HCT116 (cell line): ENCODE measurements at regions not wholly inside any gene's neighbourhood (a gene's known extent, or its start where the extent isn't known, plus 50 kb on each side); places are given as distances from the start of the nearest gene placed in this dataset.

Source experiments
- ATAC-seq: fragments of 200-7000 bp; cut with Tn5 transposase; 2 replicates; pipeline ENCODE4 v1.9.1; 2020; ENCODE audit warnings: mild to moderate bottlenecking, moderate library complexity
- BruUV-seq: library from RNA; stranded (reverse); fragments of 400-500 nt; replicated peaks from 2 replicates; lab custom pipeline; 2021; lab: Mats Ljungman, UMichigan
- CTCF ChIA-PET: fragments of 300-600 bp; sonication (Branson Sonifier 250); formaldehyde crosslinking; loops from one replicate; lab custom pipeline; 2021; ENCODE audit warnings: antibody characterized with exemption; lab: Charles Lee
- POLR2A ChIA-PET: fragments of 300-600, 350-600 bp; sonication (Branson Sonifier 250); formaldehyde crosslinking; loops from one replicate; lab custom pipeline; 2021; ENCODE audit warnings: antibody characterized with exemption; lab: Charles Lee
- RAD21 ChIA-PET, 2 experiments: fragments of 300-600 bp; sonication (Branson Sonifier 250); formaldehyde crosslinking; loops; one replicate each; lab custom pipeline; 2023; ENCODE audit warnings: low total read pairs in 2 of 2; ENCODE audit not compliant: uncharacterized antibody in 2 of 2, unreplicated experiment in 2 of 2, low non-redundant PET in 1 of 2; lab: Charles Lee
- DNase-seq: peaks from one replicate; pipeline ENCODE4 v3.0.0-alpha.2; 2010; ENCODE audit warnings: low read depth, low spot score
- H2AFZ ChIP-seq: fragments of 200-600 bp; shearing (Covaris generic), sonication (generic); 2 replicates; pipeline ENCODE4 v1.6.1; 2017; ENCODE audit warnings: low read depth, mixed run types, mixed read lengths, antibody characterized with exemption, low read length; ENCODE audit not compliant: poor library complexity, severe bottlenecking
- H3K27ac ChIP-seq: 2 replicates; pipeline ENCODE4 v1.5.1; 2012; ENCODE audit warnings: low read depth, low read length
- H3K27me3 ChIP-seq: fragments of 200-600 bp; sonication (generic); 2 replicates; pipeline ENCODE4 v1.6.1; 2016; ENCODE audit warnings: mixed run types, low read length, mixed read lengths; ENCODE audit not compliant: insufficient read depth
- H3K36me3 ChIP-seq, 2 experiments: fragments of 200-500 bp in 1 of 2; fragments of 200-600 bp in 1 of 2; sonication (Bioruptor generic) in 1 of 2; sonication (generic) in 1 of 2; 2 replicates each; pipeline versions ENCODE4 v1.5.1 to v1.6.1; 2014 to 2016; ENCODE audit warnings: low read length in 2 of 2, inconsistent platforms in 1 of 2, mixed read lengths in 1 of 2, mixed run types in 1 of 2; ENCODE audit not compliant: insufficient read depth in 2 of 2, control insufficient read depth in 1 of 2
- H3K4me1 ChIP-seq, 2 experiments: fragments of 200-600 bp in 1 of 2; sonication (generic) in 1 of 2; 2 replicates each; pipeline versions ENCODE4 v1.5.1 to v1.6.1; 2012 to 2017; ENCODE audit warnings: low read length in 2 of 2, inconsistent platforms in 1 of 2, mild to moderate bottlenecking in 1 of 2, mixed read lengths in 1 of 2, mixed run types in 1 of 2, moderate library complexity in 1 of 2; ENCODE audit not compliant: insufficient read depth in 2 of 2, control insufficient read depth in 1 of 2
- H3K4me2 ChIP-seq: fragments of 200-600 bp; sonication (generic); 2 replicates; pipeline ENCODE4 v1.6.1; 2017; ENCODE audit warnings: mixed run types, low read length, mixed read lengths
- H3K4me3 ChIP-seq, 2 experiments: fragments of 200-600 bp in 1 of 2; sonication (generic) in 1 of 2; replicated peaks in 1 of 2; 2 replicates each; pipeline ENCODE4 v1.5.1; 2011 to 2016; ENCODE audit warnings: low read length in 2 of 2, control low read depth in 1 of 2, low read depth in 1 of 2, mild to moderate bottlenecking in 1 of 2, mixed read lengths in 1 of 2, mixed run types in 1 of 2
- H3K79me2 ChIP-seq: fragments of 200-600 bp; sonication (generic); 2 replicates; pipeline ENCODE4 v1.6.1; 2017; ENCODE audit warnings: mild to moderate bottlenecking, mixed run types, low read length, moderate library complexity, mixed read lengths; ENCODE audit not compliant: insufficient read depth
- H3K9ac ChIP-seq: fragments of 200-600 bp; sonication (generic); 2 replicates; pipeline ENCODE4 v1.6.1; 2016; ENCODE audit warnings: low read length, mixed read lengths
- H3K9me2 ChIP-seq: fragments of 200-600 bp; sonication (generic), shearing (Covaris generic); 2 replicates; pipeline ENCODE4 v1.6.1; 2017; ENCODE audit warnings: mixed run types, mild to moderate bottlenecking, moderate library complexity; ENCODE audit not compliant: insufficient read depth
- H3K9me3 ChIP-seq, 2 experiments: fragments of 200-500 bp in 1 of 2; fragments of 200-600 bp in 1 of 2; sonication (Bioruptor generic) in 1 of 2; sonication (generic) in 1 of 2; 2 replicates each; pipeline ENCODE4 v1.6.1; 2014 to 2017; ENCODE audit warnings: low read length in 2 of 2, mixed read lengths in 2 of 2, inconsistent platforms in 1 of 2, low read depth in 1 of 2, mild to moderate bottlenecking in 1 of 2, mixed run types in 1 of 2, moderate library complexity in 1 of 2; ENCODE audit not compliant: control insufficient read depth in 1 of 2, insufficient read depth in 1 of 2
- H4K20me1 ChIP-seq: fragments of 200-600 bp; sonication (generic), shearing (Covaris generic); 2 replicates; pipeline ENCODE4 v1.6.1; 2017; ENCODE audit warnings: mixed run types, mild to moderate bottlenecking, moderate library complexity; ENCODE audit not compliant: insufficient read depth
- ATF3 ChIP-seq: IDR thresholded peaks from 2 replicates; pipeline ENCODE4 v1.6.1; 2012
- CBX3 ChIP-seq: IDR thresholded peaks from 2 replicates; pipeline ENCODE4 v1.6.1; 2012; ENCODE audit warnings: low read depth
- CTCF ChIP-seq, 3 experiments: fragments of 200-600 bp in 1 of 3; sonication (generic) in 1 of 3; IDR thresholded peaks in 2 of 3; conservative IDR thresholded peaks in 1 of 3; 2 replicates each; pipeline ENCODE4 v1.5.1; 2012 to 2017; ENCODE audit warnings: low read depth in 2 of 3, low read length in 2 of 3, antibody characterized with exemption in 1 of 3, borderline replicate concordance in 1 of 3, control low read depth in 1 of 3, mild to moderate bottlenecking in 1 of 3, mixed read lengths in 1 of 3, mixed run types in 1 of 3, moderate library complexity in 1 of 3; ENCODE audit not compliant: insufficient read depth in 1 of 3
- ELF1 ChIP-seq: IDR thresholded peaks from 2 replicates; pipeline ENCODE4 v1.6.1; 2012; ENCODE audit warnings: low read depth, borderline replicate concordance
- EZH2phosphoT487 ChIP-seq: fragments of 200-600 bp; IDR thresholded peaks from 2 replicates; pipeline ENCODE4 v1.6.1; 2018; ENCODE audit warnings: antibody characterized with exemption, borderline replicate concordance
- FOSL1 ChIP-seq: IDR thresholded peaks from 2 replicates; pipeline ENCODE4 v1.6.1; 2012; ENCODE audit warnings: low read depth
- JUND ChIP-seq: IDR thresholded peaks from 2 replicates; pipeline ENCODE4 v1.6.1; 2012
- POLR2AphosphoS5 ChIP-seq: IDR thresholded peaks from 2 replicates; pipeline ENCODE4 v1.6.1; 2011; ENCODE audit warnings: mild to moderate bottlenecking, low read depth, low read length, moderate library complexity
- SP1 ChIP-seq: IDR thresholded peaks from 2 replicates; pipeline ENCODE4 v1.6.1; 2012; ENCODE audit warnings: low read depth
- TCF7L2 ChIP-seq: IDR thresholded peaks from 2 replicates; pipeline ENCODE4 v1.7.0; 2011; ENCODE audit warnings: borderline replicate concordance, inconsistent platforms; ENCODE audit not compliant: insufficient read depth, insufficient read length; ENCODE audit errors: extremely low read depth
- ZFX ChIP-seq: fragments of 450-650 bp; IDR thresholded peaks from 2 replicates; pipeline ENCODE4 v1.6.1; 2017
- ZNF274 ChIP-seq: fragments of 200-500 bp; sonication (Bioruptor generic); IDR thresholded peaks from 2 replicates; pipeline ENCODE4 v1.6.1; 2014; ENCODE audit warnings: mild to moderate bottlenecking, low read depth, low read length, inconsistent platforms
- intact Hi-C: fragments of 100-400 bp; cut with micrococcal nuclease; formaldehyde crosslinking; loops from 2 replicates; pipeline ENCODE4 v1.10.0; 2022

- no peak for DNase-seq
- ATAC-seq, result no peak
- Histone ChIP-seq H3K9me3 (no peaks in the 10 kb centered on the region; a peak in 1 of 4 replicates), H2AFZ (no peak overlapping the region), H3K36me3 (no peaks in the 10 kb centered on the region), H3K9ac (no peak overlapping the region), H4K20me1 (no peaks in the 10 kb centered on the region), H3K4me2 (no peak overlapping the region), H3K4me3 (no peak overlapping the region), H3K27ac (no peak overlapping the region), H3K79me2 (no peaks in the 10 kb centered on the region), H3K4me1 (peaks cover 3 to 11% of the 10 kb centered on the region in 2 experiments; a peak in 3 of 4 replicates), H3K9me2 (no peaks in the 10 kb centered on the region), H3K27me3 (peaks cover 8% of the 10 kb centered on the region; the same call in 1 of the 2 replicates)
- ChIA-PET CTCF (no interaction called here), RAD21 (no interaction called here), POLR2A (no interaction called here)
- BruUV-seq, result no TSS peak
- intact Hi-C loops, result no loop called here
- TF ChIP-seq TCF7L2 (no peak), JUND (no peak), ZFX (no peak), ATF3 (no peak), FOSL1 (no peak), ZNF274 (no peak), SP1 (no peak), CBX3 (no peak), POLR2AphosphoS5 (no peak), EZH2phosphoT487 (no peak)
Measured at GRCh38 chr11:119835753-119836152, 106.8 kb upstream of the NECTIN1 start.

GRCh38 chr11:119832202-119832935, 103.4 kb upstream of the NECTIN1 start:
- H2AFZ ChIP-seq, result no peak overlapping the region
- ChIA-PET RAD21 (no interaction called here), POLR2A (no interaction called here), CTCF (no interaction called here)
- no peak overlapping the region for H3K4me3 ChIP-seq
- H3K4me1 ChIP-seq, result peaks cover 3 to 11% of the 10 kb centered on the region in 2 experiments; a peak in 3 of 4 replicates
- H3K4me2 ChIP-seq, result peak overlapping the region; percentile 34
- no peak overlapping the region for H3K9ac ChIP-seq
- intact Hi-C loops, result no loop called here
- H4K20me1 ChIP-seq, result no peaks in the 10 kb centered on the region
- DNase-seq (no peak), ATAC-seq (peak; percentile 80)
- BruUV-seq, result no TSS peak
- no peak overlapping the region for H3K27ac ChIP-seq
- H3K27me3 ChIP-seq, result peaks cover 7% of the 10 kb centered on the region; the same call in 1 of the 2 replicates
- no peaks in the 10 kb centered on the region for H3K9me2 ChIP-seq
- H3K36me3 ChIP-seq, result no peaks in the 10 kb centered on the region
- TF ChIP-seq JUND (no peak), POLR2AphosphoS5 (no peak), CBX3 (no peak), TCF7L2 (no peak), ZNF274 (no peak), ELF1 (peak; percentile 47), CTCF (IDR thresholded peaks at IDR 0.05 in 2 of 3, conservative IDR thresholded peaks at IDR 0.05 in 1 of 3; ENCODE audit: borderline replicate concordance in 1 of 3, insufficient read depth in 1 of 3, low read depth in 2 of 3, low read length in 2 of 3) (no peak)
- no peaks in the 10 kb centered on the region; a peak in 1 of 4 replicates for H3K9me3 ChIP-seq
- H3K79me2 ChIP-seq, result no peaks in the 10 kb centered on the region
